ENCODE measurements at regions not wholly inside any gene's neighbourhood (a gene's known extent, or its start where the extent isn't known, plus 50 kb on each side); places are given as distances from the start of the nearest gene placed in this dataset.

DNA sequence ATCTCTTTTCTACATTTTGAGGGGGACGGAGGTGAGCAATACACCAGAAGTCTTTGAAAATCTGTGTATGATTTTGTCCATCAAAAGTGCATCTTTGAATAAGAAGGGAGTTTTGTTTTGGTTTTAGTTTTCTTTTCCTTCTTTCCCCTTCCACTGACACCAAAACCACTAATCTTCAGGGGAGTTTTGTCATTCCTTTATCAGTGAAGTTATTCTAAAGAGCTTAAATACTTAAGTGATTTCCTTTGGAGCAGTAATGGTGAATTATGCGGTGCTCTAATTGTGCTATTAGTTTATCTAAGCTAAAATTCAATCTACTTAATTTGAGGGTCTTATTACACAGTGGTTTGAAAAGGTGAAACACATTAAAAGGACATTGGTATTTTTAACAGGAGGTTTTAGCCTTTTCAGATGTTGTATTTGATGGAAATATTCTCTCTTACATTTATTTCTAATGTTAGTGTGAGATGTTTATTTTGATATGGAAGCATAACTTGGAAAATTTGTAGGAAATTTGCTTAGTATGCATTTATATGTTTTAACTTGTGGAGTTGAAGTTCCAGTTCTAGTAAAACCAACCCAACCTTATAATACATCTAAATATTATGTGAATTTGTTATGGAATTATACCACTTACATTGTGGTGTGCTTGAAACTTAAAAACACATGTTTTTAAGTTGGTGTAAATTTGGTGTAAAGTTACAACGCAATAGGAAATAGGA is 124.9 kb downstream of the PCDH7 start:
- Histone ChIP-seq H4K8ac (ENCODE audit: extremely low read depth, insufficient read depth, low read length) (no peak overlapping the region), H3K4me2 (ENCODE audit: insufficient read depth in 1 of 2, low read depth in 2 of 2, low read length in 2 of 2) (no peak overlapping the region), H2BK12ac (ENCODE audit: low read depth, low read length) (no peak overlapping the region), H3K36me3 (ENCODE audit: control insufficient read depth in 2 of 4, insufficient read depth in 4 of 4, low read length in 3 of 4) (no peaks in the 10 kb centered on the region), H3K79me1 (ENCODE audit: low read depth, low read length) (no peaks in the 10 kb centered on the region), H4K20me1 (replicated peaks in 1 of 2; ENCODE audit: control insufficient read depth in 1 of 2, insufficient read depth in 2 of 2, low read length in 2 of 2) (no peaks in the 10 kb centered on the region), H3K27me3 (replicated peaks in 1 of 4; ENCODE audit: control insufficient read depth in 3 of 4, extremely low read depth in 1 of 4, insufficient read depth in 3 of 4, low read length in 3 of 4) (no peaks in the 10 kb centered on the region), H3K4me1 (replicated peaks in 1 of 4; ENCODE audit: control insufficient read depth in 3 of 4, insufficient read depth in 4 of 4, low read length in 3 of 4) (peaks cover 0 to 9% (median 2%) of the 10 kb centered on the region in 4 experiments; a peak in 4 of 7 replicates), H2AK5ac (ENCODE audit: low read depth, low read length) (no peak overlapping the region), H3K4ac (replicated peaks; ENCODE audit: insufficient read length, low read depth, low read length) (no peak overlapping the region), H2BK5ac (ENCODE audit: low read depth, low read length) (no peak overlapping the region), H3K4me3 (ENCODE audit: extremely low read depth in 1 of 4, insufficient read depth in 2 of 4, low read depth in 3 of 4, low read length in 4 of 4) (no peak overlapping the region), H3K56ac (replicated peaks; ENCODE audit: insufficient read length, low read depth, low read length) (no peak overlapping the region), H4K91ac (replicated peaks; ENCODE audit: insufficient read length, low read length) (no peak overlapping the region), H2BK20ac (ENCODE audit: low read length) (no peak overlapping the region), H3K27ac (ENCODE audit: low read depth, low read length) (no peak overlapping the region), H2AFZ (ENCODE audit: low read length) (no peak overlapping the region), H3K9ac (replicated peaks in 1 of 4; ENCODE audit: extremely low read depth in 1 of 4, low read depth in 3 of 4, low read length in 3 of 4) (no peak overlapping the region), H4K5ac (ENCODE audit: insufficient read length, low read depth, low read length) (no peak overlapping the region), H2BK15ac (ENCODE audit: low read length) (no peak overlapping the region), H2BK120ac (replicated peaks; ENCODE audit: low read depth, low read length) (no peak overlapping the region), H3K79me2 (ENCODE audit: control insufficient read depth in 1 of 2, insufficient read depth in 2 of 2, low read length in 2 of 2) (no peaks in the 10 kb centered on the region), H3K18ac (ENCODE audit: extremely low read depth, low read length) (no peak overlapping the region), H3K23ac (ENCODE audit: insufficient read length) (no peak overlapping the region), H3K23me2 (ENCODE audit: low read depth, low read length) (no peaks in the 10 kb centered on the region; the same call in 1 of the 2 replicates), H3K14ac (ENCODE audit: insufficient read length) (no peak overlapping the region), H3K9me3 (ENCODE audit: insufficient read depth in 2 of 2, low read depth in 1 of 2, low read length in 1 of 2) (no peaks in the 10 kb centered on the region)
- no peak for FAIRE-seq
- CTCF ChIA-PET (ENCODE audit: partially characterized antibody): no interaction called here
- POLR2A ChIA-PET (ENCODE audit: partially characterized antibody): no interaction called here
- no peak for DNase-seq (ENCODE audit: low read depth in 1 of 2, low spot score in 2 of 2)
- 92% methylated on average over 3 of the region's 3 CpGs; no CpG with 5 or more reads in 1 of the 2 experiments for WGBS, 2 experiments (ENCODE audit: extremely low coverage in 1 of 2, insufficient coverage in 1 of 2, insufficient read length in 1 of 2, insufficient replicate concordance in 2 of 2, low coverage in 1 of 2, low lambda C conversion rate in 2 of 2, missing lambda C conversion rate in 1 of 2)
- TF ChIP-seq NANOG (IDR thresholded peaks at IDR 0.05; ENCODE audit: insufficient read depth, low read depth, low read length, poor library complexity, severe bottlenecking) (no peak), POLR2AphosphoS5 (IDR thresholded peaks at IDR 0.05; ENCODE audit: low read depth, low read length) (no peak), POU5F1 (IDR thresholded peaks at IDR 0.05; ENCODE audit: low read depth, low read length) (no peak), EP300 (IDR thresholded peaks at IDR 0.05; ENCODE audit: borderline replicate concordance in 1 of 2, low read depth in 2 of 2, low read length in 2 of 2) (no peak), GTF2F1 (IDR thresholded peaks at IDR 0.05; ENCODE audit: borderline replicate concordance, low read depth, low read length) (no peak), MAFK (IDR thresholded peaks at IDR 0.05; ENCODE audit: low read depth, low read length) (no peak; the same call in 1 of the 2 replicates), BACH1 (IDR thresholded peaks at IDR 0.05; ENCODE audit: low read length) (no peak), NRF1 (IDR thresholded peaks at IDR 0.05; ENCODE audit: low read depth, low read length) (no peak), TEAD4 (IDR thresholded peaks at IDR 0.05; ENCODE audit: low read depth, low read length) (no peak), JUN (IDR thresholded peaks at IDR 0.05; ENCODE audit: low read depth, low read length) (no peak)
- TF ChIP-seq, protein P1, sequence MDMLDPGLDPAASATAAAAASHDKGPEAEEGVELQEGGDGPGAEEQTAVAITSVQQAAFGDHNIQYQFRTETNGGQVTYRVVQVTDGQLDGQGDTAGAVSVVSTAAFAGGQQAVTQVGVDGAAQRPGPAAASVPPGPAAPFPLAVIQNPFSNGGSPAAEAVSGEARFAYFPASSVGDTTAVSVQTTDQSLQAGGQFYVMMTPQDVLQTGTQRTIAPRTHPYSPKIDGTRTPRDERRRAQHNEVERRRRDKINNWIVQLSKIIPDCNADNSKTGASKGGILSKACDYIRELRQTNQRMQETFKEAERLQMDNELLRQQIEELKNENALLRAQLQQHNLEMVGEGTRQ (IDR thresholded peaks at IDR 0.05; ENCODE audit: low read length): no peak
- TF ChIP-seq, protein P2, sequence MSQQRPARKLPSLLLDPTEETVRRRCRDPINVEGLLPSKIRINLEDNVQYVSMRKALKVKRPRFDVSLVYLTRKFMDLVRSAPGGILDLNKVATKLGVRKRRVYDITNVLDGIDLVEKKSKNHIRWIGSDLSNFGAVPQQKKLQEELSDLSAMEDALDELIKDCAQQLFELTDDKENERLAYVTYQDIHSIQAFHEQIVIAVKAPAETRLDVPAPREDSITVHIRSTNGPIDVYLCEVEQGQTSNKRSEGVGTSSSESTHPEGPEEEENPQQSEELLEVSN (IDR thresholded peaks at IDR 0.05): no peak
